Subcutaneous abdominal adipose tissue (tissue), 5 donors: ENCODE measurements at regions not wholly inside any gene's neighbourhood (a gene's known extent, or its start where the extent isn't known, plus 50 kb on each side); places are given as distances from the start of the nearest gene placed in this dataset.
A peak's percentile ranks its signal among the peaks of the same experiment; 100 is the strongest.

Experiments used
- H3K27ac ChIP-seq: one replicate; pipeline ENCODE4 v1.7.0; 2013; ENCODE audit warnings: low read depth, mild to moderate bottlenecking, inconsistent platforms, low read length, moderate library complexity
- H3K27me3 ChIP-seq, 5 donors: one replicate each; pipeline ENCODE4 v1.7.0; 2013; ENCODE audit warnings: low read length in 5 of 5, inconsistent platforms in 1 of 5; ENCODE audit not compliant: control insufficient read depth in 5 of 5, insufficient read depth in 4 of 5
- H3K36me3 ChIP-seq, 5 donors: one replicate each; pipeline ENCODE4 v1.7.0; 2013; ENCODE audit warnings: low read length in 5 of 5; ENCODE audit not compliant: control insufficient read depth in 5 of 5, insufficient read depth in 5 of 5
- H3K4me1 ChIP-seq, 5 donors: one replicate each; pipeline ENCODE4 v1.7.0; 2013; ENCODE audit warnings: low read length in 5 of 5, mild to moderate bottlenecking in 3 of 5, moderate library complexity in 1 of 5; ENCODE audit not compliant: control insufficient read depth in 5 of 5, insufficient read depth in 5 of 5
- H3K4me3 ChIP-seq, 5 donors: one replicate each; pipeline ENCODE4 v1.7.0; 2013; ENCODE audit warnings: low read length in 5 of 5, low read depth in 1 of 5
- H3K9ac ChIP-seq, 5 donors: one replicate each; pipeline ENCODE4 v1.7.0; 2013; ENCODE audit warnings: low read length in 5 of 5, mild to moderate bottlenecking in 4 of 5, moderate library complexity in 3 of 5
- H3K9me3 ChIP-seq, 5 donors: one replicate each; pipeline ENCODE4 v1.7.0; 2013; ENCODE audit warnings: low read length in 5 of 5; ENCODE audit not compliant: control insufficient read depth in 5 of 5
- donor health status: healthy.
- donor health status: healthy.
- donor health status: healthy.
- donor health status: healthy.
- donor health status: healthy.

DNA sequence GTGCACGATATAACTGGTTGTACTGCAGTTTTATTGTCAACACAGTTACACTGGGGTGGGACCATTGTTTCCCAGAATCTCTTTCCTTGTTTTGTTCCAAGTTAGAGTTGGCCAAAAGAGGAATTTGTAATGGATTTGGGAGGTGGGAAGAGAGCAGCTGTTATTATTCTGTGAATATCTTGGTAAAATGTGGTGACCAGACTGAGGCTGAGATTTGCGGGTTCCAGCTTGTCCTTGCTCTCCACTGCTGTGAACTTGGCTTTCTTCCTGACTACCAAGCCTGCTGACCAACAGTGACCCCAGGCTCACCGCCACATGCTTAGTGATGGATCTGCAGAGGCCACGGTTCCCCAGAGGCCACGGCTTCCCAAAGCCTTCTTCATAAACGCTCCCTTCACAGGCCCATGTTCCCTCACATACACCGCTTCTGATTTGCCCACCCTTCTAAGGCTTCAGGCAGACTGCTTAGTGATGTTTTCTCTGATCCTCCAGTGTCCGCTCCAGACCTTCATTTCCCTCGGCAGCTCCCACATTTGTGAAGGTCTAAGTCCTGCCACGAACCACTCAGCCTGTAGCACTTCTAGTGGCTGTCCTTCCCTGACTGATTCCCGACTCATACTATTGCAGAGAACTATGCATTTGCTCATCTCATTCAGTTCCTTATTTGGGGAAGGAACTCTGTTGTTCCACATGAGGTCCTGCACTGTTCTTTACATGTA lies 525.5 kb upstream of the RGMA start:
- Histone ChIP-seq H3K4me3 (no peak overlapping the region), H3K27ac (peak overlapping the region; percentile 5), H3K27me3 (peaks cover 0 to 5% (median 0%) of the 10 kb centered on the region in 5 donors), H3K9ac (no peak overlapping the region), H3K36me3 (no peaks in the 10 kb centered on the region), H3K4me1 (peaks cover 0 to 3% (median 2%) of the 10 kb centered on the region in 5 donors), H3K9me3 (peaks cover 0 to 3% (median 0%) of the 10 kb centered on the region in 5 donors)

DNA sequence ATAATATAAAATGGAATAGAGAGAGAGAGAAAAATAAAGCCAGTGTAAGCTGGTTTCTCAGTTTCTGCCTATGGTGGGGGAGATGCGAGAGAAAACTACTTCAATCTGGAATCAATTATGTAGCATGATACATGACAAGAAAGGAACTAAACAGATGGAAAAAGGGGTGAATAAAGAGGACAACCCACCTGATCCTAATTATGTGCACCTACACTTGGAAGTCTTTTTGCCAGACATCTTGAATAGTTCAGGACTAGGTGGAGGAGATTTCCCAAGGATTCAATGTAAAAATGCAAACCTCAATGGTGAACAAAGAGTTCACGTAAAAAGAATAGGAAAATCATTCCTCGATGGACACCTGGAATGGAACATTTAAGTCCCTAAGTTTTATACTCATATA lies 524.4 kb upstream of the RGMA start:
- H3K4me3 ChIP-seq, result no peak overlapping the region
- H3K36me3 ChIP-seq, result no peaks in the 10 kb centered on the region
- peaks cover 0 to 5% (median 0%) of the 10 kb centered on the region in 5 donors for H3K27me3 ChIP-seq
- H3K4me1 ChIP-seq, result peaks cover 0 to 3% (median 2%) of the 10 kb centered on the region in 5 donors
- no peak overlapping the region for H3K9ac ChIP-seq
- peaks cover 0 to 3% (median 0%) of the 10 kb centered on the region in 5 donors for H3K9me3 ChIP-seq
- no peak overlapping the region for H3K27ac ChIP-seq

GRCh38 chr15:93612953-93613352 lies 523.9 kb upstream of the RGMA start:
- H3K4me1 ChIP-seq, result peaks cover 0 to 3% (median 2%) of the 10 kb centered on the region in 5 donors
- H3K9ac ChIP-seq, result no peak overlapping the region
- H3K27me3 ChIP-seq, result peaks cover 0 to 5% (median 0%) of the 10 kb centered on the region in 5 donors
- no peaks in the 10 kb centered on the region for H3K36me3 ChIP-seq
- peaks cover 0 to 3% (median 0%) of the 10 kb centered on the region in 5 donors for H3K9me3 ChIP-seq
- H3K4me3 ChIP-seq, result no peak overlapping the region
- no peak overlapping the region for H3K27ac ChIP-seq

- Histone ChIP-seq H3K4me3 (no peak overlapping the region), H3K27ac (no peak overlapping the region), H3K4me1 (peaks cover 0 to 3% (median 2%) of the 10 kb centered on the region in 5 donors), H3K27me3 (no peaks in the 10 kb centered on the region), H3K36me3 (no peaks in the 10 kb centered on the region), H3K9ac (no peak overlapping the region), H3K9me3 (peaks cover 0 to 3% (median 0%) of the 10 kb centered on the region in 5 donors)
Measured at GRCh38 chr15:93610944-93611343, 521.9 kb upstream of the RGMA start.

DNA sequence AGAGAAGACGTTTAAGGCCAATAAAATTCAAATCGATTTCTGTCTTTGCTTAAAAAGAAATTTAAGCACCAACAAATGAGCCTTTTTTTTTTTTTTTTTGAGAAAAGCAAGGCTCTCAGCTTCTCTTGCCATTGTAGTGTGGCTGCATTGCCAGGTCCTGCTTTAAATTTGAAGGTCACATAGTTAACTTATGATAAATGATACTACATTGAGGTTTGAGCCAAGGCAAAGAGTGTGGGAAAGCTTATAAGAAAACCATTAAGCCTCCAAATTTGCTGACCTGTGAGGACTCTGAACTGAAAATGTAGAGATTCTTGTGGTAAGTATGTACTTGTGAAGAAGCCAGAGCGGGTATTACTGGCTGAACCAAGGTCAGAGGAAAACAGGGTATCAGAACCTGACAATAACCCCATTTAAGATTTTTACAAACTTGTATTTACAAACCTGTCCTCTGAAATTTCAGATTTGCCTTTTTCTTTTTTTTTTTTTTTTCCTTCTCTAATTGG lies 519.7 kb upstream of the RGMA start:
- no peaks in the 10 kb centered on the region for H3K36me3 ChIP-seq
- H3K27me3 ChIP-seq, result no peaks in the 10 kb centered on the region

GRCh38 chr15:93603550-93603949 lies 514.5 kb upstream of the RGMA start:
- Histone ChIP-seq H3K9me3 (no peaks in the 10 kb centered on the region), H3K9ac (no peak overlapping the region), H3K27ac (no peak overlapping the region), H3K4me3 (no peak overlapping the region), H3K36me3 (no peaks in the 10 kb centered on the region), H3K4me1 (no peaks in the 10 kb centered on the region), H3K27me3 (no peaks in the 10 kb centered on the region)

More for the DNA sequence above, 519.7 kb upstream of the RGMA start:
- no peak overlapping the region for H3K9ac ChIP-seq
- H3K4me1 ChIP-seq, result no peaks in the 10 kb centered on the region
- H3K27ac ChIP-seq, result no peak overlapping the region
- no peak overlapping the region for H3K4me3 ChIP-seq
- H3K9me3 ChIP-seq, result no peaks in the 10 kb centered on the region

DNA sequence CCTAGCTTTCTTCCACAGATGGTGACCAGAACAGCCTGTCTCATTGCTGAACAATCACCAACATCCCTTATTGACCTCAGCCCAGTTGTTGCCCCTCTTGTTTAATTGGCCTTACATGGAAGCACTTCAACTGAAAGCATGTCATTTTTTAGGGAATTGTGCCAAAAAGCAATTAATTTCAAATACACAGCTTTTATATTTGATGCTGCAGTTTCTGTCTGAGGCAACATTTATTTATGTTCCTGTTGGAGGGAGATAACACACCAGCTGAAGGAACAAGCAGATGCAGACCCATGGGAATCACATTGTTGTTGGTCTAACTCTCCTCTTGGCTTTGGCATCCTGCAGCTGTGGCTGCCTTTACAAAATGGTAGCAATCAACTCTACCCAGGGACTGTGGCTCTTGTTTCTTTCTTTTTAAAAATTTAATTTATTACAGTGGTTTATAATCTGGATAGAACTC lies 498.1 kb upstream of the RGMA start:
- Histone ChIP-seq H3K4me1 (no peaks in the 10 kb centered on the region), H3K4me3 (no peak overlapping the region), H3K27ac (no peak overlapping the region), H3K9ac (no peak overlapping the region), H3K36me3 (no peaks in the 10 kb centered on the region), H3K27me3 (no peaks in the 10 kb centered on the region), H3K9me3 (no peaks in the 10 kb centered on the region)

DNA sequence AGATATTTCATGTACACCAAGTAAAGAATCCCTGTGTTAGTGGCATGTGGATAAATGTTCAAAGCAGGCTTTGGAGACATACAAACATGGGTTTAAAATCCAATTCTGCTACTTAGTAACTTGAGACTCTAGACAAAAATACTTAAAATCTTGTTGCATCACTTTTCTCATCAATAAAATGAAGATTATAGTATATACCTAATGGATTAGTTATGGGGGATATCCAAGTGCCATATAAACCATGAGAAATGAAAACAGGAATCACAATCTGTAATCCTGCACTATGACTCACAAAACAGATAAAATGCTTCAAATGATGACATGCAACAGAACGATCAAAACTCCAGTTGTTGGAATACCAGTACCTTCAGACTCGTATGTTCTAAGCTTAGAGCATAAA lies 496.0 kb upstream of the RGMA start:
- no peaks in the 10 kb centered on the region for H3K4me1 ChIP-seq
- H3K36me3 ChIP-seq, result no peaks in the 10 kb centered on the region
- peaks cover 0 to 3% (median 0%) of the 10 kb centered on the region in 5 donors for H3K9me3 ChIP-seq
- H3K4me3 ChIP-seq, result no peak overlapping the region
- no peak overlapping the region for H3K9ac ChIP-seq
- H3K27me3 ChIP-seq, result no peaks in the 10 kb centered on the region
- H3K27ac ChIP-seq, result no peak overlapping the region

DNA sequence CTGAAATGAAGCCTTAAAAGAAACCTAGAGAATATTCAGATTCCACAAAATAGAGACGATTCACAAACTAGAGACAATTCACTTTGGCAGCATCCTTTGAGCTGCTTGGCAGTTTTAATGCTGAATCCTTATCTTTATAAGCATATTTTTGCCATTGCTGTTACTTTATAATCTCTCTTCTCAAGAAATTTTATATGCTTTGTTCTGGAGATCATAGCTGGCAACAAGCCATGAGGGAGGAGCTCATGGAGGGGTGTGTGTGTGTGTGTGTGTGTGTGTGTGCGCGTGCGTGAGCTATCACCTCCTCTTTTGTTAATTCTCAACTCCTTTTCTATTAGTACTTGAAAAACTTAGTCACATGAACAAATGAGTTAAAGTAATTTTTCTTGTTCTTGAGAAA lies 495.0 kb upstream of the RGMA start:
- no peak overlapping the region for H3K27ac ChIP-seq
- H3K4me3 ChIP-seq, result no peak overlapping the region
- no peak overlapping the region for H3K9ac ChIP-seq
- peaks cover 0 to 6% (median 0%) of the 10 kb centered on the region in 5 donors for H3K9me3 ChIP-seq
- H3K27me3 ChIP-seq, result no peaks in the 10 kb centered on the region
- H3K4me1 ChIP-seq, result no peaks in the 10 kb centered on the region
- H3K36me3 ChIP-seq, result no peaks in the 10 kb centered on the region

DNA sequence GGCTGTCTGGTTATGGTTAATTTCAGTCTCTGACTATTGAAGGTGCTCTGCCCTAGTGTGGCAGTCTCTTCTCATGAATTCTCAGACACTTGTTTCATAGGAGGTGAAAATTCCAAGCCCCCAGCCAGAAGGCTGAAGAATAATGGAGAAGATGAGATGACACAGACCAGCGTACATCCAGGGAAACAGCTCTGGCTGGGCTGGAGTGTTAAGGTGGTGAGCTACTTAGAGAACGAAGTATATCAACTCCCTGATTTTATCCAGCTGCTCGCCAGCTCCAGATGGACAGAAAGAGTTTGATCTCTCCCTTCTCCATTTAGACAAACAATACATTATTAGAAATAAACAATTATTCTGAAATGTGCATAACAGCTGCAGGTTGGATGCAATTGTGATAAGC lies 494.5 kb upstream of the RGMA start:
- Histone ChIP-seq H3K9me3 (peaks cover 0 to 6% (median 3%) of the 10 kb centered on the region in 5 donors), H3K36me3 (no peaks in the 10 kb centered on the region), H3K27ac (no peak overlapping the region), H3K27me3 (no peaks in the 10 kb centered on the region), H3K4me1 (no peaks in the 10 kb centered on the region), H3K9ac (no peak overlapping the region), H3K4me3 (no peak overlapping the region)
